GM12874 (cell line): ENCODE measurements at regions not wholly inside any gene's neighbourhood (a gene's known extent, or its start where the extent isn't known, plus 50 kb on each side); places are given as distances from the start of the nearest gene placed in this dataset.

Experiments used
- CTCF ChIP-seq: IDR thresholded peaks from 2 replicates; pipeline ENCODE4 v1.5.1; 2011; ENCODE audit warnings: low read depth, mild to moderate bottlenecking, control low read depth, low read length, moderate library complexity; ENCODE audit not compliant: insufficient read depth

- TF ChIP-seq CTCF = no peak
Measured at GRCh38 chr4:100070868-100071267, 119.4 kb downstream of the DDIT4L start.

- TF ChIP-seq CTCF = no peak
Measured at GRCh38 chr4:100069207-100069606, 119.1 kb upstream of the H2AZ1 start.

- TF ChIP-seq CTCF = no peak
Measured at GRCh38 chr4:100067255-100067654, 117.2 kb upstream of the H2AZ1 start.

GRCh38 chr4:100063355-100063754 is 113.3 kb upstream of the H2AZ1 start:
- TF ChIP-seq CTCF = no peak

GRCh38 chr4:100062921-100063320 is 112.8 kb upstream of the H2AZ1 start:
- TF ChIP-seq CTCF = no peak

- no peak for TF ChIP-seq CTCF
Measured at GRCh38 chr4:100061835-100062234, 111.8 kb upstream of the H2AZ1 start.

GRCh38 chr4:100060765-100061416 is 110.8 kb upstream of the H2AZ1 start:
- no peak for TF ChIP-seq CTCF
